ENCODE measurements at regions not wholly inside any gene's neighbourhood (a gene's known extent, or its start where the extent isn't known, plus 50 kb on each side); places are given as distances from the start of the nearest gene placed in this dataset.

DNA sequence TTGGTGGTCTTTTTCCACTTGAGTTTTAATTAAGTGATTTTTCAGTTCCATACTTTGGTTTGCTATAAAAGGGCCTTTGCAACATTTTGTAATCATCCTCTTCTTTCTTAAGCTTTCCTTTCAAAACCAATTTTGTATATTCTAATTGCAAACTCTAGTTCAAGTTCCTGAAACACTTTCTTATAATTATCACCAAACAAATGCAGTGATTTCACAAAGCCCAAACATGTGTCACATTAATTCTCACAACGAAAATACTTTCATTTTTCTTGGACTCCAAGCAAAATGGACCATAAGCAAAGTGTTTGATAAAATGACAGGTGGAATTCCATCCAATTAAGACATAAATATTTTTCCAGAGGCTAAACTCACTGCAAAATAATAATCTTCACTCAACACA lies 188.2 kb upstream of the IRX5 start:
- ChIA-PET CTCF (no interaction called here), POLR2A (no interaction called here)
- TF ChIP-seq POLR2AphosphoS5 (IDR thresholded peaks at IDR 0.05; ENCODE audit: low read depth, low read length) (no peak), TCF7L2 (IDR thresholded peaks at IDR 0.05; ENCODE audit: low read depth, low read length) (no peak), SIN3A (IDR thresholded peaks at IDR 0.05; ENCODE audit: borderline replicate concordance, insufficient read depth, low read depth, low read length) (no peak)
- TF ChIP-seq, protein P1, sequence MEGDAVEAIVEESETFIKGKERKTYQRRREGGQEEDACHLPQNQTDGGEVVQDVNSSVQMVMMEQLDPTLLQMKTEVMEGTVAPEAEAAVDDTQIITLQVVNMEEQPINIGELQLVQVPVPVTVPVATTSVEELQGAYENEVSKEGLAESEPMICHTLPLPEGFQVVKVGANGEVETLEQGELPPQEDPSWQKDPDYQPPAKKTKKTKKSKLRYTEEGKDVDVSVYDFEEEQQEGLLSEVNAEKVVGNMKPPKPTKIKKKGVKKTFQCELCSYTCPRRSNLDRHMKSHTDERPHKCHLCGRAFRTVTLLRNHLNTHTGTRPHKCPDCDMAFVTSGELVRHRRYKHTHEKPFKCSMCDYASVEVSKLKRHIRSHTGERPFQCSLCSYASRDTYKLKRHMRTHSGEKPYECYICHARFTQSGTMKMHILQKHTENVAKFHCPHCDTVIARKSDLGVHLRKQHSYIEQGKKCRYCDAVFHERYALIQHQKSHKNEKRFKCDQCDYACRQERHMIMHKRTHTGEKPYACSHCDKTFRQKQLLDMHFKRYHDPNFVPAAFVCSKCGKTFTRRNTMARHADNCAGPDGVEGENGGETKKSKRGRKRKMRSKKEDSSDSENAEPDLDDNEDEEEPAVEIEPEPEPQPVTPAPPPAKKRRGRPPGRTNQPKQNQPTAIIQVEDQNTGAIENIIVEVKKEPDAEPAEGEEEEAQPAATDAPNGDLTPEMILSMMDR (IDR thresholded peaks at IDR 0.05), result no peak
- TF ChIP-seq, protein P2, sequence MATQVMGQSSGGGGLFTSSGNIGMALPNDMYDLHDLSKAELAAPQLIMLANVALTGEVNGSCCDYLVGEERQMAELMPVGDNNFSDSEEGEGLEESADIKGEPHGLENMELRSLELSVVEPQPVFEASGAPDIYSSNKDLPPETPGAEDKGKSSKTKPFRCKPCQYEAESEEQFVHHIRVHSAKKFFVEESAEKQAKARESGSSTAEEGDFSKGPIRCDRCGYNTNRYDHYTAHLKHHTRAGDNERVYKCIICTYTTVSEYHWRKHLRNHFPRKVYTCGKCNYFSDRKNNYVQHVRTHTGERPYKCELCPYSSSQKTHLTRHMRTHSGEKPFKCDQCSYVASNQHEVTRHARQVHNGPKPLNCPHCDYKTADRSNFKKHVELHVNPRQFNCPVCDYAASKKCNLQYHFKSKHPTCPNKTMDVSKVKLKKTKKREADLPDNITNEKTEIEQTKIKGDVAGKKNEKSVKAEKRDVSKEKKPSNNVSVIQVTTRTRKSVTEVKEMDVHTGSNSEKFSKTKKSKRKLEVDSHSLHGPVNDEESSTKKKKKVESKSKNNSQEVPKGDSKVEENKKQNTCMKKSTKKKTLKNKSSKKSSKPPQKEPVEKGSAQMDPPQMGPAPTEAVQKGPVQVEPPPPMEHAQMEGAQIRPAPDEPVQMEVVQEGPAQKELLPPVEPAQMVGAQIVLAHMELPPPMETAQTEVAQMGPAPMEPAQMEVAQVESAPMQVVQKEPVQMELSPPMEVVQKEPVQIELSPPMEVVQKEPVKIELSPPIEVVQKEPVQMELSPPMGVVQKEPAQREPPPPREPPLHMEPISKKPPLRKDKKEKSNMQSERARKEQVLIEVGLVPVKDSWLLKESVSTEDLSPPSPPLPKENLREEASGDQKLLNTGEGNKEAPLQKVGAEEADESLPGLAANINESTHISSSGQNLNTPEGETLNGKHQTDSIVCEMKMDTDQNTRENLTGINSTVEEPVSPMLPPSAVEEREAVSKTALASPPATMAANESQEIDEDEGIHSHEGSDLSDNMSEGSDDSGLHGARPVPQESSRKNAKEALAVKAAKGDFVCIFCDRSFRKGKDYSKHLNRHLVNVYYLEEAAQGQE (IDR thresholded peaks at IDR 0.05; ENCODE audit: insufficient read depth in 1 of 2, low read depth in 2 of 2, low read length in 1 of 2), result no peak
- DNase-seq (ENCODE audit: low read depth, low spot score), result no peak
- in situ Hi-C loops (cut with HindIII; ENCODE audit: low pct_unique_long_range_greater_than_20kb, low sequenced_read_pairs), result no loop called here
- intact Hi-C loops (cut with micrococcal nuclease; ENCODE audit: unreplicated experiment), result no loop called here
- Histone ChIP-seq H3K4me1 (ENCODE audit: control insufficient read depth, insufficient read depth, low read length) (no peaks in the 10 kb centered on the region), H3K9me3 (ENCODE audit: control insufficient read depth, insufficient read depth, low read depth, low read length) (no peaks in the 10 kb centered on the region), H3K27me3 (ENCODE audit: control insufficient read depth, insufficient read depth, low read length) (no peaks in the 10 kb centered on the region), H3K36me3 (ENCODE audit: control insufficient read depth, insufficient read depth, low read length) (no peaks in the 10 kb centered on the region), H3K27ac (ENCODE audit: low read length) (no peak overlapping the region), H3K4me3 (ENCODE audit: low read depth in 2 of 2, low read length in 2 of 2) (no peak overlapping the region)
- no TSS peak for BruUV-seq (replicated peaks)
- ATAC-seq, result no peak

DNA sequence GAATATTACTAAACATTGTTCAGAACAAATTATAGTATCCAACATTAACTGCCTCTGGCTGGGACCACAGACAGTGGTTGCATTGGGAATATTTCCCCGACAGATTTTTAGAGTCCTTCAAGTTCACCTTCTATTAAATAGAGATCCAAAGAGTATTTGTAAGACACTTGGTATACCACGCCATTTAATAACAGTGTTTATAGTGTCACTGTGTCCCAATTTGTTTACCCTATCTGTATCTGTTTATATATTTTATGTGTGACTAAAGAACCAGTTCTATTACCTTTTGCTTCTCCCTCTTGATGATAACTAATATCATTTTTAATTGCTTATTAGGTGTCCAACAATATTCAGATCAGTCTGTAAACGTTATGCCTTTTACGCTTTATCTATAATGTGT lies 191.3 kb upstream of the IRX5 start:
- H3K36me3 ChIP-seq (ENCODE audit: control insufficient read depth, insufficient read depth, low read length), result no peaks in the 10 kb centered on the region
- ChIA-PET POLR2A (no interaction called here), CTCF (no interaction called here)
- no peak overlapping the region for H3K4me3 ChIP-seq (ENCODE audit: low read depth in 2 of 2, low read length in 2 of 2)
- no peaks in the 10 kb centered on the region for H3K4me1 ChIP-seq (ENCODE audit: control insufficient read depth, insufficient read depth, low read length)
- BruUV-seq (replicated peaks), result no TSS peak
- H3K27me3 ChIP-seq (ENCODE audit: control insufficient read depth, insufficient read depth, low read length), result no peaks in the 10 kb centered on the region
- ATAC-seq (no peak), DNase-seq (ENCODE audit: low read depth, low spot score) (no peak)
- in situ Hi-C loops (cut with HindIII; ENCODE audit: low pct_unique_long_range_greater_than_20kb, low sequenced_read_pairs), result no loop called here
- no peak overlapping the region for H3K27ac ChIP-seq (ENCODE audit: low read length)
- intact Hi-C loops (cut with micrococcal nuclease; ENCODE audit: unreplicated experiment), result no loop called here
- H3K9me3 ChIP-seq (ENCODE audit: control insufficient read depth, insufficient read depth, low read depth, low read length), result no peaks in the 10 kb centered on the region
- TF ChIP-seq SIN3A (IDR thresholded peaks at IDR 0.05; ENCODE audit: borderline replicate concordance, insufficient read depth, low read depth, low read length), result no peak
- TF ChIP-seq TCF7L2 (IDR thresholded peaks at IDR 0.05; ENCODE audit: low read depth, low read length), result no peak
- TF ChIP-seq, protein P1 (IDR thresholded peaks at IDR 0.05), result no peak
- no peak for TF ChIP-seq POLR2AphosphoS5 (IDR thresholded peaks at IDR 0.05; ENCODE audit: low read depth, low read length)
- TF ChIP-seq, protein P2 (IDR thresholded peaks at IDR 0.05; ENCODE audit: insufficient read depth in 1 of 2, low read depth in 2 of 2, low read length in 1 of 2), result no peak
